GM23338 (cell line): ENCODE measurements at regions not wholly inside any gene's neighbourhood (a gene's known extent, or its start where the extent isn't known, plus 50 kb on each side); places are given as distances from the start of the nearest gene placed in this dataset.
"Not testable (repeated sequence)": the region's sequence is repeated elsewhere in the genome, so short reads cannot be mapped to it uniquely, and the experiment has no call there.

Experiments used
- ATAC-seq: fragments of 200-7000 bp; cut with Tn5 transposase; 3 replicates; pipeline ENCODE4 v1.9.1; 2020
- DNase-seq: peaks from one replicate; pipeline ENCODE4 v3.0.0-alpha.2; 2015; ENCODE audit warnings: low spot score
- H2AFZ ChIP-seq: fragments of 200-600 bp; sonication (generic); 2 replicates; pipeline ENCODE4 v1.8.0; 2016; ENCODE audit warnings: antibody characterized with exemption, mild to moderate bottlenecking, moderate library complexity
- H3F3A ChIP-seq: fragments of 200-600 bp; sonication (generic); replicated peaks from 2 replicates; pipeline ENCODE4 v1.8.0; 2017; ENCODE audit warnings: antibody characterized with exemption, mixed run types, low read depth
- H3K27ac ChIP-seq: fragments of 200-600 bp; sonication (generic); 2 replicates; pipeline ENCODE4 v1.6.1; 2016; ENCODE audit warnings: low read depth
- H3K27me3 ChIP-seq: fragments of 200-600 bp; sonication (generic); 2 replicates; pipeline ENCODE4 v1.8.0; 2016; ENCODE audit warnings: mild to moderate bottlenecking, mixed run types, moderate library complexity; ENCODE audit not compliant: insufficient read depth
- H3K36me3 ChIP-seq: fragments of 200-600 bp; sonication (generic); 2 replicates; pipeline ENCODE4 v1.8.0; 2016; ENCODE audit warnings: mild to moderate bottlenecking; ENCODE audit not compliant: insufficient read depth
- H3K4me1 ChIP-seq: fragments of 200-600 bp; sonication (generic); 2 replicates; pipeline ENCODE4 v1.8.0; 2016; ENCODE audit warnings: mild to moderate bottlenecking, moderate library complexity; ENCODE audit not compliant: insufficient read depth
- H3K4me2 ChIP-seq: fragments of 200-600 bp; sonication (generic); 2 replicates; pipeline ENCODE4 v1.7.1; 2017; ENCODE audit warnings: mixed run types
- H3K4me3 ChIP-seq: fragments of 200-600 bp; sonication (generic); 2 replicates; pipeline ENCODE4 v1.6.1; 2016; ENCODE audit warnings: mixed run types
- H3K79me2 ChIP-seq: fragments of 200-600 bp; sonication (generic); replicated peaks from 2 replicates; pipeline ENCODE4 v1.8.0; 2017; ENCODE audit warnings: mild to moderate bottlenecking; ENCODE audit not compliant: insufficient read depth
- H3K9me2 ChIP-seq: fragments of 200-600 bp; sonication (generic); 2 replicates; pipeline ENCODE4 v1.8.0; 2017; ENCODE audit not compliant: insufficient read depth
- H4K20me1 ChIP-seq: fragments of 200-600 bp; sonication (generic); replicated peaks from 2 replicates; pipeline ENCODE4 v1.8.0; 2017; ENCODE audit warnings: mild to moderate bottlenecking; ENCODE audit not compliant: insufficient read depth
- H3K27ac Mint-ChIP-seq: 2 replicates; pipeline ENCODE4 v1.8.0; 2020; ENCODE audit warnings: inconsistent platforms, mild to moderate bottlenecking, moderate library complexity, mixed read lengths
- H3K27me3 Mint-ChIP-seq: 3 replicates; pipeline ENCODE4 v1.8.0; 2022; ENCODE audit warnings: low read depth, mild to moderate bottlenecking, moderate library complexity, mixed read lengths, inconsistent platforms; ENCODE audit not compliant: insufficient read depth, poor library complexity
- H3K36me3 Mint-ChIP-seq: 3 replicates; pipeline ENCODE4 v1.8.0; 2021; ENCODE audit warnings: low read depth, mild to moderate bottlenecking, inconsistent platforms, moderate library complexity, mixed read lengths
- H3K4me1 Mint-ChIP-seq: 3 replicates; pipeline ENCODE4 v1.8.0; 2020; ENCODE audit warnings: mild to moderate bottlenecking, inconsistent platforms, mixed read lengths
- H3K4me3 Mint-ChIP-seq: 3 replicates; pipeline ENCODE4 v1.8.0; 2021; ENCODE audit warnings: moderate library complexity, mild to moderate bottlenecking, inconsistent platforms, mixed read lengths
- H3K9me3 Mint-ChIP-seq: 3 replicates; pipeline ENCODE4 v1.8.0; 2020; ENCODE audit warnings: moderate library complexity, mild to moderate bottlenecking, inconsistent platforms, mixed read lengths
- CREB1 ChIP-seq: fragments of 250-450 bp; sonication (Bioruptor Pico); IDR thresholded peaks from 2 replicates; pipeline ENCODE4 v1.5.0; 2020; ENCODE audit warnings: low read depth, mild to moderate bottlenecking, moderate library complexity
- CTCF ChIP-seq, 2 experiments: fragments of 200-600 bp in 1 of 2; sonication (generic) in 1 of 2; conservative IDR thresholded peaks; 2 replicates each; pipeline versions ENCODE4 v1.5.1 to v1.6.1; 2016 to 2017; ENCODE audit warnings: antibody characterized with exemption in 2 of 2, low read depth in 2 of 2, mild to moderate bottlenecking in 2 of 2, moderate library complexity in 1 of 2
- EZH2 ChIP-seq: fragments of 200-600 bp; sonication (generic); IDR thresholded peaks from one replicate; pipeline ENCODE4 v1.8.0; 2017; ENCODE audit warnings: antibody characterized with exemption, mild to moderate bottlenecking, low read depth; ENCODE audit not compliant: unreplicated experiment
- EZH2phosphoT487 ChIP-seq: fragments of 200-600 bp; sonication (generic); IDR thresholded peaks from one replicate; pipeline ENCODE4 v1.8.1; 2018; ENCODE audit warnings: antibody characterized with exemption; ENCODE audit not compliant: unreplicated experiment
- JUNB ChIP-seq: IDR thresholded peaks from one replicate; pipeline ENCODE4 v1.6.1; 2016; ENCODE audit warnings: antibody characterized with exemption; ENCODE audit not compliant: unreplicated experiment
- NANOG ChIP-seq: IDR thresholded peaks from 2 replicates; pipeline ENCODE4 v1.6.1; 2016; ENCODE audit warnings: antibody characterized with exemption, borderline replicate concordance
- POLR2AphosphoS5 ChIP-seq: IDR thresholded peaks from 2 replicates; pipeline ENCODE4 v1.6.1; 2016; ENCODE audit warnings: antibody characterized with exemption, low read depth
- REST ChIP-seq: IDR thresholded peaks from one replicate; pipeline ENCODE4 v1.6.1; 2018; ENCODE audit warnings: antibody characterized with exemption; ENCODE audit not compliant: unreplicated experiment
- STAT1 ChIP-seq: IDR thresholded peaks from one replicate; pipeline ENCODE4 v1.6.1; 2016; ENCODE audit warnings: antibody characterized with exemption; ENCODE audit not compliant: unreplicated experiment
- ZNF114 ChIP-seq: fragments of 250-450 bp; sonication (Bioruptor Pico); IDR thresholded peaks from 2 replicates; pipeline ENCODE4 v1.5.0; 2020; ENCODE audit warnings: mild to moderate bottlenecking, moderate library complexity
- ZNF331 ChIP-seq: fragments of 250-450 bp; sonication (Bioruptor Pico); IDR thresholded peaks from 2 replicates; pipeline ENCODE4 v1.5.0; 2020; ENCODE audit warnings: low read depth, mild to moderate bottlenecking, moderate library complexity
- TF ChIP-seq, protein P1 (sequence below): IDR thresholded peaks from 2 replicates; pipeline ENCODE4 v1.6.1; 2016; ENCODE audit warnings: antibody characterized with exemption

- not testable (repeated sequence) for H4K20me1 ChIP-seq, H3K79me2 ChIP-seq, H3K4me1 ChIP-seq, H3K27me3 ChIP-seq, H3K4me3 Mint-ChIP-seq, ATAC-seq, H3K4me1 Mint-ChIP-seq, DNase-seq, H3K9me2 ChIP-seq, H3K27ac Mint-ChIP-seq, H3K4me2 ChIP-seq, H3K36me3 ChIP-seq, H3K27me3 Mint-ChIP-seq, H3K4me3 ChIP-seq, H3K36me3 Mint-ChIP-seq, H2AFZ ChIP-seq, H3K27ac ChIP-seq, H3K9me3 Mint-ChIP-seq, H3F3A ChIP-seq
Measured at GRCh38 chr21:32823296-32823695, 51.7 kb upstream of the PAXBP1 start.

DNA sequence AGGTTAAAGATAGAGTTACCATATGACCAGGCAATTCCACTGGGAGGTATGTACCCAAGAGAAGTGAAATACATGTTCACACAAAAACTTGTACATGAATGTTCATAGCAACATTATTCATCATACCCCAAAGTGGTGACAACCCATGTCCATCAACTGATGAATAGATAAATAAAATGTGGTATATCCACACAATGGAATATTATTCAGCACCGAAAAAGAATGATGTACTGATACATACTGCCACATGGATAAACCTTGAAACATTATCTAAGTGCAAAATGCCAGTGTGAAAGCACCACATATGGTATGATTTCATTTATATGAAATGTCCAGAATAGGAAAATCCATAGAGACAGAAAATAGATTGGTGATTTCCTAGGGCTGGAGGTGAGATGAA is 53.4 kb upstream of the PAXBP1 start:
- H3K27ac Mint-ChIP-seq, result no peak overlapping the region
- no peaks in the 10 kb centered on the region for H3F3A ChIP-seq
- DNase-seq (no peak), ATAC-seq (no peak)
- no peaks in the 10 kb centered on the region for H3K27me3 ChIP-seq
- no peak overlapping the region for H3K4me2 ChIP-seq
- H3K36me3 Mint-ChIP-seq, result no peaks in the 10 kb centered on the region; the same call in 2 of the 3 replicates
- no peak overlapping the region for H3K4me3 Mint-ChIP-seq
- H3K4me1 Mint-ChIP-seq, result peaks cover 2% of the 10 kb centered on the region; the same call in 1 of the 3 replicates
- H3K27me3 Mint-ChIP-seq, result no peaks in the 10 kb centered on the region
- no peaks in the 10 kb centered on the region for H3K36me3 ChIP-seq
- H3K4me3 ChIP-seq, result no peak overlapping the region
- H3K79me2 ChIP-seq, result no peaks in the 10 kb centered on the region
- H4K20me1 ChIP-seq, result no peaks in the 10 kb centered on the region
- no peaks in the 10 kb centered on the region for H3K4me1 ChIP-seq
- H3K9me3 Mint-ChIP-seq, result peaks cover 2% of the 10 kb centered on the region; the same call in 2 of the 3 replicates
- H3K27ac ChIP-seq, result no peak overlapping the region
- no peak overlapping the region for H2AFZ ChIP-seq
- H3K9me2 ChIP-seq, result no peaks in the 10 kb centered on the region
- no peak for TF ChIP-seq EZH2
- no peak for TF ChIP-seq CREB1 (CRISPR knock-in tag)
- no peak for TF ChIP-seq NANOG
- TF ChIP-seq JUNB, result no peak
- no peak for TF ChIP-seq POLR2AphosphoS5
- TF ChIP-seq REST, result no peak
- TF ChIP-seq EZH2phosphoT487, result no peak
- TF ChIP-seq ZNF331 (CRISPR knock-in tag), result no peak
- TF ChIP-seq ZNF114 (CRISPR knock-in tag), result no peak
- TF ChIP-seq, protein P1, sequence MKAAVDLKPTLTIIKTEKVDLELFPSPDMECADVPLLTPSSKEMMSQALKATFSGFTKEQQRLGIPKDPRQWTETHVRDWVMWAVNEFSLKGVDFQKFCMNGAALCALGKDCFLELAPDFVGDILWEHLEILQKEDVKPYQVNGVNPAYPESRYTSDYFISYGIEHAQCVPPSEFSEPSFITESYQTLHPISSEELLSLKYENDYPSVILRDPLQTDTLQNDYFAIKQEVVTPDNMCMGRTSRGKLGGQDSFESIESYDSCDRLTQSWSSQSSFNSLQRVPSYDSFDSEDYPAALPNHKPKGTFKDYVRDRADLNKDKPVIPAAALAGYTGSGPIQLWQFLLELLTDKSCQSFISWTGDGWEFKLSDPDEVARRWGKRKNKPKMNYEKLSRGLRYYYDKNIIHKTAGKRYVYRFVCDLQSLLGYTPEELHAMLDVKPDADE, result no peak
- no peak for TF ChIP-seq STAT1
- TF ChIP-seq CTCF (conservative IDR thresholded peaks at IDR 0.05; ENCODE audit: low read depth in 2 of 2), result no peak
